Mucosa of descending colon (tissue), 3 donors: ENCODE measurements at regions not wholly inside any gene's neighbourhood (a gene's known extent, or its start where the extent isn't known, plus 50 kb on each side); places are given as distances from the start of the nearest gene placed in this dataset.
"Not testable (repeated sequence)": the region's sequence is repeated elsewhere in the genome, so short reads cannot be mapped to it uniquely, and the experiment has no call there.

ENCODE experiments used
- ATAC-seq: fragments of 200-7000 bp; cut with Tn5 transposase; one replicate; pipeline ENCODE4 v1.9.1; 2020; ENCODE audit warnings: mild to moderate bottlenecking, moderate library complexity
- DNase-seq, 3 donors: peaks; one replicate each; pipeline ENCODE4 v3.0.0-alpha.2; 2020
- H3K36me3 ChIP-seq: fragments of 200-600 bp; one replicate; pipeline ENCODE4 v1.8.0; 2021; ENCODE audit warnings: low read depth, mild to moderate bottlenecking
- H3K4me1 ChIP-seq: fragments of 200-600 bp; one replicate; pipeline ENCODE4 v1.8.0; 2021; ENCODE audit warnings: low read depth, mild to moderate bottlenecking
- H3K4me3 ChIP-seq: fragments of 200-600 bp; one replicate; pipeline ENCODE4 v1.8.0; 2021; ENCODE audit warnings: mild to moderate bottlenecking
- H3K9me3 ChIP-seq: fragments of 200-600 bp; one replicate; pipeline ENCODE4 v1.8.0; 2021; ENCODE audit warnings: mild to moderate bottlenecking
- CTCF ChIP-seq: fragments of 200-600 bp; IDR thresholded peaks from one replicate; pipeline ENCODE4 v1.8.0; 2022; ENCODE audit warnings: antibody characterized with exemption, mild to moderate bottlenecking
- intact Hi-C, 2 donors: fragments of 100-400 bp; cut with DNase I in 1 of 2; cut with micrococcal nuclease in 1 of 2; formaldehyde crosslinking; loops; one replicate each; pipeline versions ENCODE4 v1.11.0 to v1.11.1; 2022; cut with DNase I, micrococcal nuclease
- donor health status: DM: no; HTN: no; CAD: no; lungs with moderate emphysema.
- donor health status: DM: no; HTN: no; CAD: no.
- donor health status: DM: no; HTN: yes; CAD: no.

GRCh38 chr10:62691336-62691735, 113.2 kb upstream of the ADO start:
- H3K4me3 ChIP-seq: no peak overlapping the region
- H3K36me3 ChIP-seq: no peaks in the 10 kb centered on the region
- H3K4me1 ChIP-seq: no peaks in the 10 kb centered on the region
- TF ChIP-seq CTCF: no peak
- ATAC-seq: no peak
- H3K9me3 ChIP-seq: no peaks in the 10 kb centered on the region
- intact Hi-C loops: no loop called here
- no peak for DNase-seq

GRCh38 chr10:62692085-62692484, 112.4 kb upstream of the ADO start:
- H3K9me3 ChIP-seq: no peaks in the 10 kb centered on the region
- intact Hi-C loops: no loop called here
- ATAC-seq: no peak
- TF ChIP-seq CTCF: no peak
- no peaks in the 10 kb centered on the region for H3K36me3 ChIP-seq
- H3K4me1 ChIP-seq: no peaks in the 10 kb centered on the region
- no peak overlapping the region for H3K4me3 ChIP-seq
- no peak for DNase-seq

- Histone ChIP-seq H3K36me3 (no peaks in the 10 kb centered on the region), H3K4me1 (no peaks in the 10 kb centered on the region), H3K9me3 (peaks cover 5% of the 10 kb centered on the region), H3K4me3 (no peak overlapping the region)
- intact Hi-C loops: no loop called here
- no peak for TF ChIP-seq CTCF
- ATAC-seq: no peak
- DNase-seq: no peak
Measured at GRCh38 chr10:62693306-62693705, 111.2 kb upstream of the ADO start.

GRCh38 chr10:62694537-62695126, 109.9 kb upstream of the ADO start:
- peaks cover 14% of the 10 kb centered on the region for H3K9me3 ChIP-seq
- H3K4me3 ChIP-seq: no peak overlapping the region
- intact Hi-C loops: no loop called here
- no peak for ATAC-seq
- TF ChIP-seq CTCF: no peak
- DNase-seq: no peak
- H3K36me3 ChIP-seq: no peaks in the 10 kb centered on the region
- H3K4me1 ChIP-seq: no peaks in the 10 kb centered on the region

- intact Hi-C loops: no loop called here
- peaks cover 14% of the 10 kb centered on the region for H3K9me3 ChIP-seq
- H3K36me3 ChIP-seq: no peaks in the 10 kb centered on the region
- TF ChIP-seq CTCF: no peak
- DNase-seq (no peak), ATAC-seq (no peak)
- H3K4me1 ChIP-seq: no peaks in the 10 kb centered on the region
- H3K4me3 ChIP-seq: no peak overlapping the region
Measured at GRCh38 chr10:62696798-62697197, 107.7 kb upstream of the ADO start.

GRCh38 chr10:62699148-62699547, 105.4 kb upstream of the ADO start:
- intact Hi-C loops: no loop called here
- no peaks in the 10 kb centered on the region for H3K36me3 ChIP-seq
- DNase-seq: no peak
- no peak overlapping the region for H3K4me3 ChIP-seq
- ATAC-seq: no peak
- no peaks in the 10 kb centered on the region for H3K4me1 ChIP-seq
- H3K9me3 ChIP-seq: peaks cover 14% of the 10 kb centered on the region
- no peak for TF ChIP-seq CTCF

GRCh38 chr10:62704121-62704520, 100.4 kb upstream of the ADO start:
- ATAC-seq, H3K4me1 ChIP-seq, H3K9me3 ChIP-seq, H3K36me3 ChIP-seq, intact Hi-C loops, DNase-seq, H3K4me3 ChIP-seq: not testable (repeated sequence)
